A673 (cell line): ENCODE measurements at regions not wholly inside any gene's neighbourhood (a gene's known extent, or its start where the extent isn't known, plus 50 kb on each side); places are given as distances from the start of the nearest gene placed in this dataset.

Experiments used
- EZH2 ChIP-seq: fragments of 200-600 bp; sonication (generic); IDR thresholded peaks from 2 replicates; pipeline ENCODE4 v1.6.1; 2017; ENCODE audit warnings: borderline replicate concordance, low read depth, mild to moderate bottlenecking, mixed read lengths, antibody characterized with exemption, low read length; ENCODE audit not compliant: poor library complexity, severe bottlenecking
- TF ChIP-seq, protein P1 (sequence below): fragments of 300-800, 200-600 bp; sonication (generic); conservative IDR thresholded peaks from 2 replicates; pipeline ENCODE4 v1.5.1; 2017; ENCODE audit warnings: low read depth, mild to moderate bottlenecking, antibody characterized with exemption, low read length, moderate library complexity, mixed read lengths

DNA sequence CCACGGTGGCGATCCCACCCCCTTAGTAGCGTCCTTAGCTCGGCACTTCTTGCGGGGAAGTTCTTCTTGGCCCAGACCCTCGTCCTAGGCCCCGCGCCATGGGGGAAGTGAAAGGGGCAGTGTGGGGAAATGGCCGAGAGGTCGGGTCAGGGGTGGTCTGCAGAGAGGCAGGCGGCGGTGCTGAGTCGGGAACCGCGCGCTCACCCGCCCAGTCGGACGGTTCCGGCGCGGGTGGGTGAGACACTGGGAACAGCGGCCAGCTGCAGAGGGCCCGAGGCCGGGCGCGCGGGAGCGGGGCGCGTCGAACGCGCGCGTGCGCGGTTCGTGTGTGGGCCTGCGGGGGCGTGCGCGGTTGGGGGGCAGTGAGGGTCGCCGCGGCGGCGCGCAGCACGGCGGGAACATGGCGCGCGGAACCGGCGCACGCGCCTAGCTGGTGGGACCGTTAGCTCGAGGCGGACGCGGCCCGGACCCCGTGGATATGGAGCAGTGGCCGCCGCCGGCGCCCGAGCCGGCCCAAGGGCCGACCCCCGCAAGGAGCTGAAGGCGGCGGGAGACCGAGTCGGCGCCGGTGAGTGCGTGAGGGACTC is 246.9 kb downstream of the GOLGA6L6 start:
- TF ChIP-seq, protein P1, sequence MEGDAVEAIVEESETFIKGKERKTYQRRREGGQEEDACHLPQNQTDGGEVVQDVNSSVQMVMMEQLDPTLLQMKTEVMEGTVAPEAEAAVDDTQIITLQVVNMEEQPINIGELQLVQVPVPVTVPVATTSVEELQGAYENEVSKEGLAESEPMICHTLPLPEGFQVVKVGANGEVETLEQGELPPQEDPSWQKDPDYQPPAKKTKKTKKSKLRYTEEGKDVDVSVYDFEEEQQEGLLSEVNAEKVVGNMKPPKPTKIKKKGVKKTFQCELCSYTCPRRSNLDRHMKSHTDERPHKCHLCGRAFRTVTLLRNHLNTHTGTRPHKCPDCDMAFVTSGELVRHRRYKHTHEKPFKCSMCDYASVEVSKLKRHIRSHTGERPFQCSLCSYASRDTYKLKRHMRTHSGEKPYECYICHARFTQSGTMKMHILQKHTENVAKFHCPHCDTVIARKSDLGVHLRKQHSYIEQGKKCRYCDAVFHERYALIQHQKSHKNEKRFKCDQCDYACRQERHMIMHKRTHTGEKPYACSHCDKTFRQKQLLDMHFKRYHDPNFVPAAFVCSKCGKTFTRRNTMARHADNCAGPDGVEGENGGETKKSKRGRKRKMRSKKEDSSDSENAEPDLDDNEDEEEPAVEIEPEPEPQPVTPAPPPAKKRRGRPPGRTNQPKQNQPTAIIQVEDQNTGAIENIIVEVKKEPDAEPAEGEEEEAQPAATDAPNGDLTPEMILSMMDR = no peak
- TF ChIP-seq EZH2 = no peak
